GM18870 (cell line): ENCODE measurements at regions not wholly inside any gene's neighbourhood (a gene's known extent, or its start where the extent isn't known, plus 50 kb on each side); places are given as distances from the start of the nearest gene placed in this dataset.
"Not testable (repeated sequence)": the region's sequence is repeated elsewhere in the genome, so short reads cannot be mapped to it uniquely, and the experiment has no call there.

Experiments
- ATAC-seq: cut with Tn5 transposase; IDR thresholded peaks from one replicate; pipeline ENCODE4 v1.9.1; 2021; ENCODE audit warnings: moderate library complexity; ENCODE audit not compliant: unreplicated experiment

DNA sequence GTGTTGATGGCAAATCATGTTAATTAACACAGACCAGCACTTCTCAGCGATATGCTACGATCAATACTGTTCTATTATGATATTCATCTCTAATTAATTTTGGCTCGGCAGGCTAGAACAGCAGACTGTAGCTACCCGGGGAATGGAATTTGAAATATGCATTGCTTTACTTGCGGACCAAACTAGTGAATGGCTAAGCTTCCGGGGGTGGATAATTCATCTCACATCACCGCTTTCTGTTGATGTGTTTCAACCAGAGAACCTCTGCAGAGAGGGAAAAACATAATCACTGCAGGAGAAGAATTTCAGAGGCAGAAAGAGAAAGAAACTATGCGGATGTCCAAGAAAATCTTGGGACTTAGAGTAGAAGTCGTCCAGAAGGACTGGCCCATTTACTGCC lies 490.9 kb downstream of the STK39 start:
- no peak for ATAC-seq

GRCh38 chr2:167753142-167753541 lies 494.3 kb downstream of the STK39 start:
- no peak for ATAC-seq

GRCh38 chr2:167752734-167753133 lies 494.7 kb downstream of the STK39 start:
- ATAC-seq = no peak

GRCh38 chr2:167750675-167751074 lies 496.7 kb downstream of the STK39 start:
- ATAC-seq = no peak

DNA sequence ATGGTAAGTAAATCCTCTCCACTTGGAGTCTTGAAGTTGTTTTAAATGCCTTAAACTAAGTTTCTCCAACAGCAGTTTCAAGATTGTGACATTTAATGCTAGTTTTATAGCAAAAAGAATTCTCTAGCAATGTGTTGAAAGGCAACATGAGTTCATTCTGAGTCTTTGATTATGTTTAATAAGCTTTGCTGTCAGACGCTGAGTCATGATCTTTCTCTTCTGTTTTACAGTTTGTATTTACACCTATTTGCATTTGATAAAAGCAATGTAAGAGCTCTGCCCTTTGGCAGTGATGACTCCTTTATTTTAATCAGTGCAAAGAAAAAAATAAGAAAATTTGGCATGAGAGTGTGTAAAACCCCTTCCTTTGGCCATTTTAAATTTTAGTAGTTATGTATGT lies 497.7 kb downstream of the STK39 start:
- no peak for ATAC-seq

- no peak for ATAC-seq
Observed at GRCh38 chr2:167749016-167749415, 498.4 kb downstream of the STK39 start.

GRCh38 chr2:167748536-167748935 lies 498.9 kb downstream of the STK39 start:
- ATAC-seq = no peak

- ATAC-seq = no peak
Observed at GRCh38 chr2:167745667-167746066, 501.7 kb downstream of the STK39 start.

DNA sequence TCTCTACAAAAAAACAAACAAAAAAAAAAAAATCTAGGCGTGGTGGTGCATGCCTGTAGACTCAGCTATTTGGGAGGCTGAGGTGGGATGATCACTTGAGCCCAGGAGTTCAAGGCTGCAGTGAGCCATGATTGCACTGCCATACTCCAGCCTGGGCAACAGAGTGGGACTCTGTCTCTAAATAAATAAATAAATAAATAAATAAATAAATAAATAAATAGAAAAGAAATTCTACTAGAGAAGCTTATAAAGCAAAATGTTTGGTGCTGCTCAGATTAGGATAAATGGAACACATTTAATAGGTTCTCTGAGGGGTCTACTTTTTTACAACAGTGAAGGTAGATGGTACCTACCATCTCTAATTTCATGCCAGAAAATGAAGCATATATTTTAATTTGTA lies 507.5 kb downstream of the STK39 start:
- not testable (repeated sequence) for ATAC-seq

GRCh38 chr2:167733747-167734146 lies 513.6 kb downstream of the STK39 start:
- ATAC-seq = no peak

DNA sequence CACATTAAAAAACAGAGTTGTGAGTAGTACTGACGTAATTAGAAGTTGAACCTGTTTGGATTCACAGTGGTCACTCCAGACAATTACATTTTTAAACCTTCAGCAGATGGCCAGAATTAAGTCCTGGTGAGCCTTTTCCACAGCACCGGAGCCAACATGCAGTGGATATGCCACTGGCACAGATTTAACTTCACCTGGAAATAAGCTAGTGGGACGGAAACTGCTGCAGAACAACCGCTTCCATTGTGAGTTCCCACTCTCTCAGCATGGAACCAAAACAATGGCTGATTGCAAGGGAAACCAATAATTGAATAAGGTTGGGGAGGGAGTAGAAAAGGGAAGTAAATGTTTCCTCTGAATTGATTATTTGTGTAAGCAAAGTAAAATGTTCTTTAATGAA lies 515.1 kb downstream of the STK39 start:
- ATAC-seq = no peak

DNA sequence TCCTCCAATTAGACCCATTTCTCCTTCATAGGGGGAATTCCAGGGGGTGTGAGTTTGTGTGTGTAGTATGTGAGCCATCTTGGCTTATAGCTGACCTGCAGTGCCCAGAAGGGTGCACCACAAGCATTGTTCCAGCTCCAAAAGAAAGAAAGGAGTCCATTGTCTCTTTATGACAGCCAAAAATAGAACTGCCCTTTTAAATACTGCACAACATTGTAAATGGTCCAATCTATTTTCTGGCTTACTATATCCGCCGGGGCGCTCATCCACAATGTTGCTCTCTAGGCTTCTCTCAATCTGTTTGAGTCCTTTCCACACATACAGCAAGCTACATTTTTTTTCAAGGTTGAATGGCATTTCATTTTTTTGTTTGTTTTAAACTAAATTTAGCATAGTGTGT lies 517.5 kb downstream of the STK39 start:
- ATAC-seq = no peak

DNA sequence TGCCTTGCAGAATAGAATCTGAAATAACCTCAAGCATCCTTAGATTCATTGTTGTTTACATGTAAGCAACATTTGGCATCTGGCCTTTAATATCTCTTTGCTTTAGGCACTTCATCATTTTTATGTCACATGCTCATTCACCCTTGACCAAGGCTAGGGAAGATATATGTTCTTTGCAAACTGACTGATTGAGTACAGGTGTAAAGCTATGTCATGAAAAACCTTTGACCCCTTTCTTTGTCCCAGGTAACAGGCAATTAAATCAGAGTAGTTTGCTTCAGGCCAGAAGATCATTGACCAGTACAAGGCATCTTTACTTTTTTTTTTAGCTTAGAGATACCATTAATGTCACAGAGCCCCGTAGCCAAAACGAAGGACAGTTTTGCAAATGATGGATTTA lies 520.6 kb downstream of the STK39 start:
- no peak for ATAC-seq

GRCh38 chr2:167721593-167721992 lies 525.8 kb downstream of the STK39 start:
- no peak for ATAC-seq

GRCh38 chr2:167719410-167719809 lies 528.0 kb downstream of the STK39 start:
- ATAC-seq = no peak

DNA sequence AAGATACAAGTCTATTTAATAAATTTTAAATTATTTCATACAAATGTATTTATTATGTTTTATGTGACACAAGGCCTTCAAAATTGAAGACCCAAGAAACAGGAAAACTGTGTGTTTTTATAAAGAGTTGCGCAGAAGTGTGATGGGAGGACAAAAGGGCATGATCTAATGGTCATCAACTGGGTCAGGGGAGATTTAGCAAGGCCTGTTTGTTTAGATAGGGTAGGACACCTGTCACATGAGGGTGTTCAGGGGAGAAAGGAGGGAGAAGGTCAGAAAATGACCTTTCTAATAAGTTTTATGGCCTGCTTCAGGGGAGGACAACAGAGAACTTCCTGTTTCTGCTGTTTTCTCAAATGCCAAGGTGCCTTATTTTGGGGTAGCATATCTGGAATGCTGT lies 528.8 kb downstream of the STK39 start:
- no peak for ATAC-seq

DNA sequence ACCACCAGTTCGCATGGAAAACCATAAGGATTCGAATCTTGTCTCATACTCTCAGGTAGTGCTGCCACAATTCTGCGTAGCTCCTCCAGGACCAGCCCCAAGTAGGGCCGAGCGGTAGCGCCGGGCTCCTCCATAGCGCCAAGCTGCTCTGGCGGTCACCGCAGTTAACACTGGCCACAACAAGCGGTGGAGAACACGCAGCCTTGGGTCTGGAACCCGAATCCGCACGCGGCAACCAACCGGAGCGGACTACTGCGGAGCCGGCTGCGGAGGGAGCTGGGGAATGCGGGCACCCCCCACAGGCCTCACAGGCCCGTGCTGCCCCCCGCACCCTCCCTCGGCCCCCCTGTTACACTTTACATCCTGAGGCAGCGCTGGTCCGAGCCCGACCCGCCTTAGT lies 531.5 kb downstream of the STK39 start:
- no peak for ATAC-seq

- not testable (repeated sequence) for ATAC-seq
Observed at GRCh38 chr2:167715498-167715897, 531.9 kb downstream of the STK39 start.

- no peak for ATAC-seq
Observed at GRCh38 chr2:167712275-167712674, 535.1 kb downstream of the STK39 start.

GRCh38 chr2:167708998-167709397 lies 538.4 kb downstream of the STK39 start:
- ATAC-seq = no peak

DNA sequence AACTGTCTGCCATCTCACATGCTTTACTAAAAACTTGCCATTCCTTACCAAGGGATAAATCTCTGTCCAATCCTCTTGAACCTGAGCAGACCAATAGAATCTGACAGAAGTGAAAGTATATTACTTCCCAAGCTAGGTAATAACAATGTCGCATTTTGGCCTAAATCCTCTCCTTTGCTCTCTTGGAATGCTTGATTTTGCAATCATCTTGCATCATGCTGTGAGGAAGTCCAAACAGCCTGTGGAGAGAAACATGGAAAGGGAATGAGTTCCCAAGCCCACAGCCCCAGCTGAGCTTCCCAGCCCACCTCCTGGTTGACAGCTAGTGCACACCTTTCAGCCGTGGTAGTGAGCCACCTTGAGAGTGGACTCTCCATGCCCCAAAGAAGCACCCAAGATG lies 540.6 kb downstream of the STK39 start:
- no peak for ATAC-seq

DNA sequence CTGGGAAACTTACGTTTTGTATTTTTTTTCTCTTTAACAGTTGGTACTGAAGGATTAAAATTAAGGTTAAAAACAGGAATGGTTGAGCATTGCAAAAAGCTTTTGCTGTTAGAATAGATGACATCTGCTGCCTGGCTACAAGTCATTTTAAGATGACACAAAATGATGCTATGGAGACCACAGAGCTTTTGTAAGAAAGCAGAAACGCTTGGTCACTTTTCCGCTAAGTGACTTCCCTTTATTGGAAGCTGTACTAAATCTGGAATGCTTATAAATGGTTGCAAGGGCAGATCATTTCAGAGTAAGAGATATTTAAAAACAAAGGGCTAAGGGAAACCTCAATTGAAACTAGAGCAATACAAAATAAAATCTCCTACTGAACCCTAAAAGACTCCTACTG lies 544.0 kb downstream of the STK39 start:
- no peak for ATAC-seq

GRCh38 chr2:167702227-167702626 lies 545.2 kb downstream of the STK39 start:
- ATAC-seq = no peak

- ATAC-seq = no peak
Observed at GRCh38 chr2:167701651-167702050, 545.7 kb downstream of the STK39 start.
